AG04450 (cell line): ENCODE measurements at regions not wholly inside any gene's neighbourhood (a gene's known extent, or its start where the extent isn't known, plus 50 kb on each side); places are given as distances from the start of the nearest gene placed in this dataset.

Experiments
- CTCF ChIA-PET: fragments of 300-600, 350-600 bp; formaldehyde crosslinking; extraction: SDS; loops from one replicate; lab custom pipeline; 2022; ENCODE audit warnings: antibody characterized with exemption, inconsistent platforms; lab: Charles Lee
- POLR2A ChIA-PET: fragments of 350-600 bp; formaldehyde crosslinking; extraction: SDS; loops from one replicate; lab custom pipeline; 2021; ENCODE audit warnings: antibody characterized with exemption, inconsistent platforms; lab: Yijun Ruan, JAX
- DNase-seq: peaks from one replicate; pipeline ENCODE4 v3.0.0-alpha.2; 2011; ENCODE audit warnings: low read depth, low spot score
- H3K27ac ChIP-seq: one replicate; pipeline ENCODE4 v1.5.1; 2012; ENCODE audit warnings: low read depth, low read length, control low read depth
- H3K27me3 ChIP-seq: one replicate; pipeline ENCODE4 v1.6.0; 2012; ENCODE audit warnings: low read length; ENCODE audit not compliant: control insufficient read depth, insufficient read depth
- H3K4me3 ChIP-seq: 2 replicates; pipeline ENCODE4 v1.5.1; 2011; ENCODE audit warnings: mild to moderate bottlenecking, low read depth, low read length, control low read depth
- H3K9me3 ChIP-seq: 2 replicates; pipeline ENCODE4 v1.5.1; 2012; ENCODE audit warnings: low read length; ENCODE audit not compliant: control insufficient read depth, insufficient read depth
- TF ChIP-seq, protein P1 (sequence below): IDR thresholded peaks from 2 replicates; pipeline ENCODE4 v1.5.1; 2011; ENCODE audit warnings: low read depth, low read length, control low read depth, inconsistent platforms

DNA sequence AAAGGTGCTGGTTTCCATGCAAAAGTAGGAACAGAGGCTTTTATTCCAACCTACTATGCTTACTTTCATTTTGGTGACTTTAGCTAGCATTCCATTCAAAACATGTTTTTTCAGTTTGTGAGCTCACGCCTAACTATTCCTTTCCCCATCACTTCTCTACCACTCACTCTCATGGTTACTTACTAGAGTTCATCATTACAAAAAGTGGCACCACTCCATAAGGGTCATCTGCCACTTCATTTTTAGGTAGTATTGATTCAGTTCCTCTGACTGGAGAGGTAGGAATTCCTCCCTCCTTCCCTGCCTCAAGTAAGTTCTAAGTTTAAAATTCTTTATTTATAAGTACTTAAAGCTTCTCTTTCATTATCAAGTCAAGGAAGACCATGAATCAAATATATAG lies 543.1 kb downstream of the HTR7 start:
- Histone ChIP-seq H3K27ac (no peak overlapping the region), H3K4me3 (no peak overlapping the region), H3K27me3 (no peaks in the 10 kb centered on the region), H3K9me3 (no peaks in the 10 kb centered on the region)
- ChIA-PET POLR2A (no interaction called here), CTCF (no interaction called here)
- TF ChIP-seq, protein P1, sequence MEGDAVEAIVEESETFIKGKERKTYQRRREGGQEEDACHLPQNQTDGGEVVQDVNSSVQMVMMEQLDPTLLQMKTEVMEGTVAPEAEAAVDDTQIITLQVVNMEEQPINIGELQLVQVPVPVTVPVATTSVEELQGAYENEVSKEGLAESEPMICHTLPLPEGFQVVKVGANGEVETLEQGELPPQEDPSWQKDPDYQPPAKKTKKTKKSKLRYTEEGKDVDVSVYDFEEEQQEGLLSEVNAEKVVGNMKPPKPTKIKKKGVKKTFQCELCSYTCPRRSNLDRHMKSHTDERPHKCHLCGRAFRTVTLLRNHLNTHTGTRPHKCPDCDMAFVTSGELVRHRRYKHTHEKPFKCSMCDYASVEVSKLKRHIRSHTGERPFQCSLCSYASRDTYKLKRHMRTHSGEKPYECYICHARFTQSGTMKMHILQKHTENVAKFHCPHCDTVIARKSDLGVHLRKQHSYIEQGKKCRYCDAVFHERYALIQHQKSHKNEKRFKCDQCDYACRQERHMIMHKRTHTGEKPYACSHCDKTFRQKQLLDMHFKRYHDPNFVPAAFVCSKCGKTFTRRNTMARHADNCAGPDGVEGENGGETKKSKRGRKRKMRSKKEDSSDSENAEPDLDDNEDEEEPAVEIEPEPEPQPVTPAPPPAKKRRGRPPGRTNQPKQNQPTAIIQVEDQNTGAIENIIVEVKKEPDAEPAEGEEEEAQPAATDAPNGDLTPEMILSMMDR = no peak
- DNase-seq = no peak

DNA sequence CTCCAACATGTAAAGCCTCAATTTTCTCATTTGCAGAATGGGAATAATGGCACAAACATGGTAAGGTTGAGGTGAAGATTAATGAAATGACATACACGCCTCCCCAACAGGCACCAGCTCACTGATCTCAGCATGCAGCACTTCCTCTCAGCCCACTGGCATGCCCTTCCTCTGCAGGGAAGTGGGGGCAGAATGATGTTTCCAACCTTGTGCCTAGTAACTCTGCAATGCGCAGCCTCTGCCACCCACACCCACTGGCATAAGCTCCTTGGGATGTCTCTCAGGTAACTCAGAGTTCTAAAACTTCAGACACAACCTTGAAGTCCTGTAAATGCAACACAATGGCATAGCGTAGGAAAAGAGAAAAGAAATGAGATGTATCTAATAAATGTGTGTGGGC lies 540.7 kb downstream of the HTR7 start:
- CTCF ChIA-PET = interaction anchor here (0.9 kb wide), 1 partner anchor 276 kb away, joined by 3 read pairs; no protein-coding TSS in a partner anchor
- TF ChIP-seq, protein P1 = no peak
- Histone ChIP-seq H3K27me3 (no peaks in the 10 kb centered on the region), H3K9me3 (no peaks in the 10 kb centered on the region), H3K4me3 (no peak overlapping the region), H3K27ac (no peak overlapping the region)
- no peak for DNase-seq
- POLR2A ChIA-PET = no interaction called here

DNA sequence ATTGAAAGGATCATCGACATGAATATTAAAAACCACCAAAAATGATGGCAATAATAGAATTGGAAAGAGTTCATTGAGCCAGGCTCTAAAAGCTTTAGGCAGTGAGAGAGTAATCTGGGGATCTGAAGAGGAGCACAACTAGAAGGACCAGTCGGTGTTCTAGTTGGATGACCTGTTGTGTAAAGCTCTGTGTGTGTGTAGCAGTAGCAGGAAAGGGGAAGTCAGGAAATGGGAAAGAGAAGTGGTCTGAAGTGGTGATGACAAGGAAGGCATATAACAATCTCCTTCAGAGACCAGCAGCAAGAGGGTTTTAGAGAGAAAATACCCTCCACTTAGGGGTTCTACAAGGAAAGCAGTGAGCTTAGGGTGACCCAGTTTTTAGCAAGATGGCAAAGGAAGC lies 539.2 kb downstream of the HTR7 start:
- H3K27ac ChIP-seq = no peak overlapping the region
- POLR2A ChIA-PET = no interaction called here

DNA sequence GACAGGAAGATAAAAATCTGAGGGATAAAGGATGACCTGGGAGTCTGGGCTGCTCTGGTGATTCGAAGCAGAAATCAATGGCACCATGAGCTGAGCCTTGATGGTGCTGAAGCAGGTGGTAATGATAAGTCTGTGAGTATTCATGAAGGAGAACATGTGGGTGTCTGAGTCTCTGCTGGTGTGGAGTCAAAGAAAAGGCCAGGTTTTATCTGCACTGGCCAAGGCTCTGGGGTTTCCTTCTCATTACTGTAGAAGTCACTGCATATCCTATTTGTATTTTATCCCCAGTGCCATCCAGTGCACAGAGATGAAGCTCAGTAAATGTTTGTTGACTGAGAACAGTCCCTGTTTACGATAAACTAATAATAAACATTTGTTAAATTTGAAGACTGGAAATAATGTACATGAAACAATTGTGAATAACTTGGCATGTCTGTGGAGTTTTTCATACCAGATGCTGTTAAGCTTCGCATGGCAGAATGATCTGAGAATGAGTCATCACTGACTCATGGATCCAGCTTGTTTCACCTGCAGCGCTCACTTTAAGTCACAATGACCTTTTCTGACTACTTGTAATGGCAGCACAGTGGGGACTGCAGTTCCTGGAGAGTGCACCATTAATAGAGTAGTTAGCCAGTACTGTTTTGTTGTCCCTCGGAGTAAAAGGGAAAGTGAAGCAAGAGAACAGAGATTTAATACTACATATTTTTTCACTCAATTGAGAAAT lies 538.5 kb downstream of the HTR7 start:
- H3K27ac ChIP-seq = no peak overlapping the region
- ChIA-PET POLR2A (no interaction called here), CTCF (interaction anchor here (0.9 to 1.2 kb wide), 2 partner anchors 31 to 274 kb away, joined by 3 to 4 read pairs; no protein-coding TSS in a partner anchor)
- no peak overlapping the region for H3K4me3 ChIP-seq
- TF ChIP-seq, protein P1 = no peak
- no peaks in the 10 kb centered on the region for H3K27me3 ChIP-seq
- peak; percentile 62 for DNase-seq
- H3K9me3 ChIP-seq = no peaks in the 10 kb centered on the region

More for the DNA sequence above, 539.2 kb downstream of the HTR7 start:
- H3K27me3 ChIP-seq = no peaks in the 10 kb centered on the region
- H3K4me3 ChIP-seq = no peak overlapping the region
- DNase-seq = no peak
- TF ChIP-seq, protein P1 = no peak
- CTCF ChIA-PET = interaction anchor here (1.2 kb wide), 1 partner anchor 274 kb away, joined by 3 read pairs; no protein-coding TSS in a partner anchor
- no peaks in the 10 kb centered on the region for H3K9me3 ChIP-seq

DNA sequence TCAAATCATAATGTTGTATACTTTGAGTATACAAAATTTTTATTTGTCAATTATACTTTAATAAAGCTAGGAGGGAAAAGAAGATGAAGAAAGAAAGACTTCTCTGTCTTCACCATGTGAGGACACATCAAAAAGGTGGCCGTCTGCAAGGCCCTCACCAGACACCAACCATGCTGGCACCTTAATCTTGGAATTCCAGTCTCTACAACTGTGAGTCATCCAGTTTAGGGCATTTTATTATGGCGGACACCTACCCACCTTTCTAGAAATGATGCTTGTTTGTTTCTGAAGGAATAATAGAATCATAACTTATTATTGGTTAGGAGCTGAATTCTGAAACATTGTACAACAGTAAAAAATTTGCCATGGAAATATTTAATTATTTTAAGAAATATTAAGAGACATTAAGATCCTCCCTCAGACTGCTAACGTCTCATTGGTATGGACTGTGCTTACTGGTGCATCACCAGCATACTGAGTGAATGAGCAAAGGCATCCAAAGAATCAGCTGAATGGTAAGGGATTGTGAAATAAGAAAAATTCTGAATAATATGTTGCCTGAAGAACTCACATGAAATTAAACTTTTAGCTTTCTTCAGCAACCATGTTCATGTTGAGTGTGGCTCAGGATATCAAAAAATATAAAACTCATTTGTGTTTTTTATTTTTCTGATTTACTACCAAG lies 536.6 kb downstream of the HTR7 start:
- CTCF ChIA-PET = interaction anchor here (2.2 kb wide), 1 partner anchor 272 kb away, joined by 4 read pairs; no protein-coding TSS in a partner anchor
- no peak overlapping the region for H3K27ac ChIP-seq
- POLR2A ChIA-PET = interaction anchor here (0.6 kb wide), 1 partner anchor 781 kb away, joined by 8 read pairs; no protein-coding TSS in a partner anchor

More for the DNA sequence above, 536.6 kb downstream of the HTR7 start:
- Histone ChIP-seq H3K9me3 (no peaks in the 10 kb centered on the region), H3K4me3 (no peak overlapping the region), H3K27me3 (no peaks in the 10 kb centered on the region)
- no peak for DNase-seq
- TF ChIP-seq, protein P1 = no peak
